ENCODE measurements at regions not wholly inside any gene's neighbourhood (a gene's known extent, or its start where the extent isn't known, plus 50 kb on each side); places are given as distances from the start of the nearest gene placed in this dataset.

DNA sequence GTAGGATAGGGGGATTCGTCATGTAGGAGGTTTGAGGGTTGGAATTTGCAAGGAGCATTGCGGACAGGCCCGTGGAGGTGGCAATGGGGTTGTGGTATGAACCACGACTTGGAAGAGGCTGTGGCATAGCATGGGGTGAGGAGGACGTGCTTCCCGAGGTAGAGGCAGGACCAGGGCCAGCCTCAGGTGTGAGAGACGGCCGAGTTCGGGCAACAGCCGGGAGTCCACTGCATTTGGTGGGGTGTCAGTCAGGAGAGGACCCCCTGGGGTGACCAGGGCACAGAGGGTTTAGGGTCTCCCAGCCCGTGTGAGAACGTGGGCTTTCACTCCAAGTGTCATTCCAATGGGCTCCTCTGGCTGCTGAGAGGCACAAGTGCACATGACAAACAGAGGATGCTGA, 339.0 kb downstream of the EIPR1 start:
- WGBS, 2 donors: 71 to 77% methylated on average over 8 to 9 of the region's 12 CpGs
- Histone ChIP-seq H3K4me1 (no peaks in the 10 kb centered on the region), H3K36me3 (no peaks in the 10 kb centered on the region), H3K4me3 (no peak overlapping the region), H3K27ac (no peak overlapping the region), H3K27me3 (peaks cover 0 to 6% (median 0%) of the 10 kb centered on the region in 4 donors), H3K9me3 (no peaks in the 10 kb centered on the region)
- intact Hi-C loops (cut with DNase I): no loop called here
- DNase-seq: no peak
- no peak for TF ChIP-seq POLR2A (IDR thresholded peaks at IDR 0.05)
- TF ChIP-seq, protein P1, sequence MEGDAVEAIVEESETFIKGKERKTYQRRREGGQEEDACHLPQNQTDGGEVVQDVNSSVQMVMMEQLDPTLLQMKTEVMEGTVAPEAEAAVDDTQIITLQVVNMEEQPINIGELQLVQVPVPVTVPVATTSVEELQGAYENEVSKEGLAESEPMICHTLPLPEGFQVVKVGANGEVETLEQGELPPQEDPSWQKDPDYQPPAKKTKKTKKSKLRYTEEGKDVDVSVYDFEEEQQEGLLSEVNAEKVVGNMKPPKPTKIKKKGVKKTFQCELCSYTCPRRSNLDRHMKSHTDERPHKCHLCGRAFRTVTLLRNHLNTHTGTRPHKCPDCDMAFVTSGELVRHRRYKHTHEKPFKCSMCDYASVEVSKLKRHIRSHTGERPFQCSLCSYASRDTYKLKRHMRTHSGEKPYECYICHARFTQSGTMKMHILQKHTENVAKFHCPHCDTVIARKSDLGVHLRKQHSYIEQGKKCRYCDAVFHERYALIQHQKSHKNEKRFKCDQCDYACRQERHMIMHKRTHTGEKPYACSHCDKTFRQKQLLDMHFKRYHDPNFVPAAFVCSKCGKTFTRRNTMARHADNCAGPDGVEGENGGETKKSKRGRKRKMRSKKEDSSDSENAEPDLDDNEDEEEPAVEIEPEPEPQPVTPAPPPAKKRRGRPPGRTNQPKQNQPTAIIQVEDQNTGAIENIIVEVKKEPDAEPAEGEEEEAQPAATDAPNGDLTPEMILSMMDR (IDR thresholded peaks at IDR 0.05): no peak

DNA sequence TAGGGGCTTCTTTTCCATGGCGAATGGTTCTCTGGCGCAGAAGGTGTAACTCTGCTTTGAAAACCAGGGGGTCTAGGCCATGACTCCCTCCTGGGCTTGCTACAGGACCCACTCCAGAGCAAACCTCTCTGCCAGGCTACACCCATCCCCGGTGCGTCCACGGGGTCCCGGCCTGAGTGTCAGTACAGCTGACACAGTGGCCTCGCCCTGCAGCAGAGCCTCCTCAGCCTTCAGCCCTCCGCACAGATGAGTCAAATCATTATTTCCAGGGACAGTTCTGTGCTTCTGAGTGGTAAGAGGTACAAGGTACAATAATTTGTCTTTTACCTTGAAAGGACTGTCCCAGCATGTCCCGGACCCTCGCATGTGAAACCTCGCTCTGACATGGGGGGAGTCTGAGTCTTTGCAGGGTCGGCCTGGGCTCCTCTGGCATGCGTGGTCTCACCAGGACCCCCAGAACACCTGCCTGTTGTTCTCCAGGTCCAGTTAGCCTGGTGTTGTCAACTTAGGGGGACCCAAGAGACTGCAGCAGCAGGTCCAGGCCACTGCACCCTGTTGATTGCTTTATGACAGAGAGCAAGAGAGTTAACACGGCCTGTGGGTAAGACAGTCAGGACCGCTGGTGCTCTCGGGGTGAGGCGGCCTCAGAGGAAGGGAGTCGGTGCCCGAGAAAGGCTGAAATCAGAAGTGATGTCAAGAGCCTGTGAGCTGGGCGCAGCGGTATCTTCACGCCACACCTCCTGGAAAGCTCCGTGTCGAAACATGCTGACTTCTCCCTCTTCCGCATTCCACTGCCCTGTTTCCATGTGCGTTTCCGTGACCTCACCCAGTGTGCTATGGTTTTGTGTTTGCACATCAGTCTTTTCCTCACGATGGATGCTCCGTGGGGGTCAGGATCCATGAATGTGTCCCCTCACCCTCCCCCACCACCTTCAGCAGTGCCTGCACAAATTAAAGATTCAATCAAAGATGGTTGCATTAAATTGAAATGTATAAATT, 340.1 kb downstream of the EIPR1 start:
- no peak for TF ChIP-seq POLR2A (IDR thresholded peaks at IDR 0.05)
- TF ChIP-seq, protein P1 (IDR thresholded peaks at IDR 0.05): no peak
- H3K4me3 ChIP-seq: no peak overlapping the region
- H3K9me3 ChIP-seq: no peaks in the 10 kb centered on the region
- no peaks in the 10 kb centered on the region for H3K4me1 ChIP-seq
- no peaks in the 10 kb centered on the region for H3K36me3 ChIP-seq
- no peak overlapping the region for H3K27ac ChIP-seq
- no peak for DNase-seq
- H3K27me3 ChIP-seq: peaks cover 0 to 6% (median 0%) of the 10 kb centered on the region in 4 donors
- 80 to 87% methylated on average over 14 to 28 of the region's 29 CpGs for WGBS, 2 donors
- intact Hi-C loops (cut with DNase I): no loop called here

DNA sequence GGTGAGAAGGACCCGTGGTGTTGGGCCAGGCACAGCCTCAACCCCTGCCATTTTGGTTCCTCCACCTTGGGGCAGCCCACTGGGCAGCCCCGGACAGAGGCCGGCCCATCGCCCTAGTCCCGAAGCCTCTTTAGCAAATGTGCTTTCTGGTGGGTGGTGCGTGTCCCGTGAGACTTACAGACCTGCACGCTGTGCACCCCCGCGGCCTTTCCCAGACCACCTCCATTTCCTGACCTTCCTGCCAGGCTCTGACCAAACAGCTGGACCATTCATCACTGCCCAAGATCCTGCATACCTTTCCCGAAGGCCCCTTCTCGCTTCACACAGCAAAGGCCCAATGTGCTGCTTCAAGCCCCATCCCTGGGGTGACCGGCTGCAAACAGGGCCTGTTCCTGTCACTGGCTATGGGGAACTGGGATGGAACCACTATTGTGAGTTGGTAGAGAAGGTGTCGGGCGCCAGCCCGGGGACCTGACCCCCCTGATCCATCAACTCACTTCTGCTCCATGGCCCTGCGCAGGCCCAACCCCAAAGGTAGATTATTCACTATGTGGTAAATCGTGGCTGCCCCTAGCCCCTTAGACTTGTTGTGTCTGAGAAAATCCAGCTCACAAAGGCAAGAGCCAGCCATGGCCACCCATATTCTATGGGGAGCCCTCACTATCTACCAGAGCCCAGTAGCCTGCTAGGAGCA, 341.0 kb downstream of the EIPR1 start:
- WGBS, 2 donors: 87 to 90% methylated on average over 10 to 13 of the region's 18 CpGs
- peaks cover 0 to 6% (median 0%) of the 10 kb centered on the region in 4 donors for H3K27me3 ChIP-seq
- no peak for DNase-seq
- H3K9me3 ChIP-seq: no peaks in the 10 kb centered on the region
- no peak for TF ChIP-seq POLR2A (IDR thresholded peaks at IDR 0.05)
- TF ChIP-seq, protein P1 (IDR thresholded peaks at IDR 0.05): no peak
- no peaks in the 10 kb centered on the region for H3K36me3 ChIP-seq
- no peaks in the 10 kb centered on the region for H3K4me1 ChIP-seq
- no peak overlapping the region for H3K27ac ChIP-seq
- intact Hi-C loops (cut with DNase I): no loop called here
- no peak overlapping the region for H3K4me3 ChIP-seq

DNA sequence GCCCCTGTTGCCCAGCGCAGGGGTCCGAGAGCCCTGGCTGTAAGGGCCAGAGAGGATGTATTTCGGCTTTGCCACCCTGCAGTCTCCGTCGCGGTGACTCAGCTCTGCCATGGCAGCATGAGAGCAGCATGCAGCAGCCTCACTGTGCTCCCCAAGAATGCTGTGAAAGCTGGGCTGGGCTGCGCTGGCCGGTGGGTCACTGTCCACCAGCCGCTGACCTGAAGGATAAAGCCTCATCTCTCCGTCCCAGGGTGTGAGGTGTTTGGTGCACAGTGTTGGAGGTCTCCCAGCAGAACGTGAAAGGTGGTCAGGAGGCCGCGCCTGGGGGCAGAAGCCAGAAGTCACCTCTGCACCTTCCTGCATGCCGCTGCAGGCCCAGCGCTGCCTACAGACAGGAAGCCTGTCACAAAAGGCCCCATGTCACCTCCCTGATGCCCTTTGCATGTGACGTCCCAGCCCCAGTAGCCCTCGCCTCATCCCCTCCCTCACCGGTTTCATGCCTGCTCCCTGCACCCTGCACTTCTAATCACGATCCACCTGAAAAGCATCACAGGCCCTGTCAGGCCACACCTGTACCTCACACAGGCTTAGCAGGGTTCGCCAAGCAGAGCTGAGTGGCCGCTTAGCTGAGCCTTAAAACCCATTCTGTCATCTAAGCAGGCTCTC, 342.1 kb downstream of the EIPR1 start:
- no peaks in the 10 kb centered on the region for H3K4me1 ChIP-seq
- H3K36me3 ChIP-seq: no peaks in the 10 kb centered on the region
- H3K9me3 ChIP-seq: no peaks in the 10 kb centered on the region
- no peak for DNase-seq
- 74 to 85% methylated on average over 8 to 10 of the region's 21 CpGs for WGBS, 2 donors
- H3K27me3 ChIP-seq: peaks cover 0 to 6% (median 0%) of the 10 kb centered on the region in 4 donors
- TF ChIP-seq, protein P1 (IDR thresholded peaks at IDR 0.05): no peak
- no peak for TF ChIP-seq POLR2A (IDR thresholded peaks at IDR 0.05)
- H3K4me3 ChIP-seq: no peak overlapping the region
- intact Hi-C loops (cut with DNase I): no loop called here
- H3K27ac ChIP-seq: no peak overlapping the region
